Upper lobe of left lung (tissue), 6 donors: ENCODE measurements at regions not wholly inside any gene's neighbourhood (a gene's known extent, or its start where the extent isn't known, plus 50 kb on each side); places are given as distances from the start of the nearest gene placed in this dataset.

ENCODE experiments used
- ATAC-seq, 2 donors: fragments of 200-7000 bp; cut with Tn5 transposase; one replicate each; pipeline ENCODE4 v1.9.1; 2022; ENCODE audit warnings: mild to moderate bottlenecking in 2 of 2, moderate library complexity in 2 of 2; ENCODE audit not compliant: low FRiP score in 2 of 2
- DNase-seq, 2 donors: peaks; one replicate each; pipeline ENCODE4 v3.0.0-alpha.2; 2019 to 2020
- H3K27ac ChIP-seq, 4 donors: fragments of 200-600 bp; sonication (generic); one replicate each; pipeline ENCODE4 v1.5.1; 2016 to 2019
- H3K27me3 ChIP-seq, 4 donors: fragments of 200-600 bp; sonication (generic); one replicate each; pipeline ENCODE4 v1.5.1; 2017 to 2019
- H3K36me3 ChIP-seq, 4 donors: fragments of 200-600 bp; sonication (generic); one replicate each; pipeline ENCODE4 v1.5.1; 2016 to 2019
- H3K4me1 ChIP-seq, 4 donors: fragments of 200-600 bp; sonication (generic); one replicate each; pipeline ENCODE4 v1.5.1; 2018 to 2019
- H3K4me3 ChIP-seq, 4 donors: fragments of 200-600 bp; sonication (generic); one replicate each; pipeline ENCODE4 v1.5.1; 2017 to 2019; ENCODE audit warnings: mild to moderate bottlenecking in 2 of 4, moderate library complexity in 1 of 4
- H3K9me3 ChIP-seq, 4 donors: fragments of 200-600 bp; sonication (generic); one replicate each; pipeline ENCODE4 v1.5.1; 2018 to 2019
- EP300 ChIP-seq, 4 donors: sonication (generic); formaldehyde crosslinking; IDR thresholded peaks; one replicate each; pipeline ENCODE4 v1.5.1; 2017; ENCODE audit warnings: antibody characterized with exemption in 4 of 4, control low read depth in 2 of 4
- POLR2A ChIP-seq, 4 donors: fragments of 450-650 bp; IDR thresholded peaks; one replicate each; pipeline ENCODE4 v1.5.1; 2016 to 2017; ENCODE audit warnings: antibody characterized with exemption in 4 of 4, mild to moderate bottlenecking in 2 of 4
- POLR2AphosphoS5 ChIP-seq, 2 donors: sonication (generic); formaldehyde crosslinking; IDR thresholded peaks; one replicate each; pipeline ENCODE4 v1.5.1; 2017; ENCODE audit warnings: antibody characterized with exemption in 2 of 2
- WGBS, 2 donors: methylation state at CpG; one replicate each; pipeline ENCODE4 v1.1.5; 2017 to 2018; 5-methylcytosine and 5-hydroxymethylcytosine counted together
- TF ChIP-seq, protein P1 (sequence below), 6 experiments: fragments of 450-650 bp in 4 of 6; fragments of 200-600 bp in 2 of 6; sonication (generic) in 2 of 6; IDR thresholded peaks; one replicate each; pipeline ENCODE4 v1.5.1; 2016 to 2019; ENCODE audit warnings: antibody characterized with exemption in 6 of 6
- donor health status: DM: no; HTN: no; CAD: no; lungs with moderate emphysema.
- donor health status: DM: no; HTN: yes; CAD: no; lungs with severe emphysema.

DNA sequence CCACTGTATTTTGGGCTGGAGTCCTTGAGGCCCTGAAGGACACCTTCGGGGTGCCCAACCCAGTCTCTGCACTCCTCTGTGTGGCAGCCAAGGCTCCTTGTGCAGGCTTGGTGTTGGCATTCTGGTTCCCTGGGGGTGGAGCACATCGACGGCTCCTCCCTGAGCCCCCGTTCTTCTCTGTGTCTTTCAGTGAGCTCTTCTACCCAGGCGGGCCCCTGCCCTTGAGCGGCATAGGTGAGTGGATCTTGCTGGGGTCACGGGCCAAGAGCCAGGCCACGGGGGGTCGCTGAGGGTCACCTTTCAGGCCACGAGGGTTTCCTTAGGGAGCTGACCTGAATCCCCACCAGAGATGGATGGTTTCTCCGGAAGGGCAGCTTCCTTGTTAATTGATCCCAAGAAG is 234.8 kb downstream of the SNRPN start:
- peaks cover 0 to 74% (median 7%) of the 10 kb centered on the region in 4 donors for H3K9me3 ChIP-seq
- H3K27ac ChIP-seq: no peak overlapping the region
- H3K4me3 ChIP-seq: no peak overlapping the region
- no peaks in the 10 kb centered on the region for H3K4me1 ChIP-seq
- ATAC-seq: no peak
- peak in 1 of 2 donors; percentile 49 for DNase-seq
- H3K36me3 ChIP-seq: no peaks in the 10 kb centered on the region
- no peaks in the 10 kb centered on the region for H3K27me3 ChIP-seq
- 61 to 64% methylated on average over 7 to 10 of the region's 11 CpGs for WGBS, 2 donors
- TF ChIP-seq POLR2A (IDR thresholded peaks at IDR 0.05) (no peak), POLR2AphosphoS5 (IDR thresholded peaks at IDR 0.05) (no peak), EP300 (IDR thresholded peaks at IDR 0.05) (no peak)
- TF ChIP-seq, protein P1, sequence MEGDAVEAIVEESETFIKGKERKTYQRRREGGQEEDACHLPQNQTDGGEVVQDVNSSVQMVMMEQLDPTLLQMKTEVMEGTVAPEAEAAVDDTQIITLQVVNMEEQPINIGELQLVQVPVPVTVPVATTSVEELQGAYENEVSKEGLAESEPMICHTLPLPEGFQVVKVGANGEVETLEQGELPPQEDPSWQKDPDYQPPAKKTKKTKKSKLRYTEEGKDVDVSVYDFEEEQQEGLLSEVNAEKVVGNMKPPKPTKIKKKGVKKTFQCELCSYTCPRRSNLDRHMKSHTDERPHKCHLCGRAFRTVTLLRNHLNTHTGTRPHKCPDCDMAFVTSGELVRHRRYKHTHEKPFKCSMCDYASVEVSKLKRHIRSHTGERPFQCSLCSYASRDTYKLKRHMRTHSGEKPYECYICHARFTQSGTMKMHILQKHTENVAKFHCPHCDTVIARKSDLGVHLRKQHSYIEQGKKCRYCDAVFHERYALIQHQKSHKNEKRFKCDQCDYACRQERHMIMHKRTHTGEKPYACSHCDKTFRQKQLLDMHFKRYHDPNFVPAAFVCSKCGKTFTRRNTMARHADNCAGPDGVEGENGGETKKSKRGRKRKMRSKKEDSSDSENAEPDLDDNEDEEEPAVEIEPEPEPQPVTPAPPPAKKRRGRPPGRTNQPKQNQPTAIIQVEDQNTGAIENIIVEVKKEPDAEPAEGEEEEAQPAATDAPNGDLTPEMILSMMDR (IDR thresholded peaks at IDR 0.05): no peak

DNA sequence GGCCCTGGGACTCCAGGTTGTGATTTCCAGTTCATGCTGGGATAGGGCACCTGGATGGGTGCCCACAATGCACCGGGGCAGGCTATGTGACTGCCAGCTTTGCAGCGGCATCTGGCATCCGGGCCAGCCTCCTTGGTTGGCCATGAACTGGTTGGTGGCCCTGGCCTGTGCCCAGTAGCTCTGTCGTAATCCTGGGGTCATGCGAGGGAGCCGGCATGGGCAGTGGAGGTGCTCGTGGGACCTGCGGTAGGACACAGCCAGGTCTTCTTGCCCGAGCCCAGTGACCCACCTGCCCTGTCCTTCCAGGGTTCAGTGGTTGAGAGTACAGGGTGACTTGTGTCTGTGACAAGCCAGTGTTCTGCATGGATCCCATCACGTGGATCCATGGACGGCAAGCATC is 237.9 kb downstream of the SNRPN start:
- no peak overlapping the region for H3K4me3 ChIP-seq
- no peaks in the 10 kb centered on the region for H3K36me3 ChIP-seq
- DNase-seq: no peak
- ATAC-seq: no peak
- H3K27ac ChIP-seq: no peak overlapping the region
- no peaks in the 10 kb centered on the region for H3K4me1 ChIP-seq
- H3K27me3 ChIP-seq: no peaks in the 10 kb centered on the region
- TF ChIP-seq POLR2AphosphoS5 (IDR thresholded peaks at IDR 0.05) (no peak), EP300 (IDR thresholded peaks at IDR 0.05) (no peak)
- peaks cover 0 to 78% (median 14%) of the 10 kb centered on the region in 4 donors for H3K9me3 ChIP-seq
- 87 to 88% methylated on average over 5 to 9 of the region's 11 CpGs for WGBS, 2 donors

DNA sequence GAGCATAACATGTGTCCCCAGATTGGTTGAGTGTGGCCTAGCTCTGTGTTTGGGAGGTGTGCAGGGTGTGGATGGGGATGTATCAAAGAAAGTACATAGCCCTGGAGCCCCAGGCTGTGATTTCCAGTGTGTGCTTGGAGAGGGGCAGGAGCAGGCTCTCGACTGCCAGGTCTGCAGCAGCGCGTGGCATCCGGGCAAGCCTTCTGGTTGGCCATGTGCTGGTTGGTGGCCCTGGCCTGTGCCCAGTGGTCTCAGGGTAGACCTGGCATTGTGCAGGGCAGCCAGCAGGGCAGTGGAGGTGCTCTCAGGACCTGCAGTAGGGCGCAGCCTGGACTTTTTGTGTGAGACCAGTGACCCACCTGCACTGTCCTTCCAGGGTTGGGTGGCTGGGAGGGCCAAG is 231.5 kb downstream of the UBE3A start:
- TF ChIP-seq POLR2AphosphoS5 (IDR thresholded peaks at IDR 0.05) (no peak), EP300 (IDR thresholded peaks at IDR 0.05) (no peak), POLR2A (IDR thresholded peaks at IDR 0.05) (no peak)
- TF ChIP-seq, protein P1 (IDR thresholded peaks at IDR 0.05): no peak
- no peak overlapping the region for H3K27ac ChIP-seq
- no peaks in the 10 kb centered on the region for H3K27me3 ChIP-seq
- H3K4me3 ChIP-seq: no peak overlapping the region
- no peak for DNase-seq
- H3K36me3 ChIP-seq: no peaks in the 10 kb centered on the region
- H3K4me1 ChIP-seq: no peaks in the 10 kb centered on the region
- H3K9me3 ChIP-seq: peaks cover 0 to 79% (median 6%) of the 10 kb centered on the region in 4 donors
- no peak for ATAC-seq
- WGBS, 2 donors: 91% methylated on average over 5 of the region's 5 CpGs; no CpG with 5 or more reads in 1 of the 2 donors

DNA sequence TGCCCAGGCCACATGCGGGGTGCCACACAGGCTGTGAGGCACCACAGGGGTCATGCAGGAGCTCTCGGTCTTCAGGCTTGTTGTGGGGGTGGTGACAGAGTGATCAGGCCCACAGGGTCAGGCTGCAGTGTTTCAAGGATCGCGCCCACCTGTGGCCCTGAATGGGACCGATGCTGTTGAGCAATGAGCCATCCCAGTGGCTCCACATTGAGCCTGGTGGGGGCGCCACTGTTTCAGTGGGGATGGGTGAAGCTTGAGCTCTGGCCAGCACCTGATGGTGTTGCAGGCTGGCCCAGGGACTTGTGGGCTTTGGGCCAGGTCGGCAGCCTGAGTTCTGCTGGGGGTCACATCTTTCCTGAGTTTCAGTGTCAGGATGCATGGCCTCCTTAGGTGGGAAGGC is 230.1 kb downstream of the UBE3A start:
- no peak overlapping the region for H3K4me3 ChIP-seq
- ATAC-seq: no peak
- peaks cover 0 to 78% (median 6%) of the 10 kb centered on the region in 4 donors for H3K9me3 ChIP-seq
- H3K27ac ChIP-seq: no peak overlapping the region
- no peaks in the 10 kb centered on the region for H3K27me3 ChIP-seq
- no peaks in the 10 kb centered on the region for H3K36me3 ChIP-seq
- WGBS, 2 donors: 90 to 94% methylated on average over 5 to 6 of the region's 7 CpGs
- TF ChIP-seq EP300 (IDR thresholded peaks at IDR 0.05): no peak
- TF ChIP-seq, protein P1 (IDR thresholded peaks at IDR 0.05): no peak
- TF ChIP-seq POLR2AphosphoS5 (IDR thresholded peaks at IDR 0.05): no peak
- no peak for TF ChIP-seq POLR2A (IDR thresholded peaks at IDR 0.05)
- no peak for DNase-seq
- no peaks in the 10 kb centered on the region for H3K4me1 ChIP-seq

DNA sequence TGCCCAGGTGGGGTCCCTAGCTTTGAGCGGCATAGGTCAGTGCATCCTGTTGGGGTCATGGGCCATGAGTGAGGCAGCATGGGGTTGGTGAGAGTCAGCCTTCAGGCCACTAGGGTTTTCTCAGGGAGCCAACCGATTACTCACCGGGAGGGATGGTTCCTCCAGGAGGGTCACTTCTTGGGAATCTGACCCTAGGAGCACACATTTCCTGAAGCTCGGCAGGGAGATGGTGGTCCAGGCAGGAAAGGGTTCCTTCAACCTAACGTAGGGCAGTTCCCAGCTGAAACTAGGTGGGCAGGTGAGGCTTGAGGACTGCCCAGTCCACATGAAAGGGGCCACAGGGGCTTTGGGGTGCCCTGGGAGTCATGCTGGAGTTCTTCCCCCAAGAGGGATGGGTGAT is 218.0 kb downstream of the UBE3A start:
- 79% methylated on average over 5 of the region's 5 CpGs; no CpG with 5 or more reads in 1 of the 2 donors for WGBS, 2 donors
- Histone ChIP-seq H3K27ac (no peak overlapping the region), H3K27me3 (no peaks in the 10 kb centered on the region), H3K36me3 (no peaks in the 10 kb centered on the region), H3K4me1 (no peaks in the 10 kb centered on the region), H3K4me3 (no peak overlapping the region), H3K9me3 (peaks cover 0 to 85% (median 9%) of the 10 kb centered on the region in 4 donors)
- DNase-seq (no peak), ATAC-seq (no peak)
- no peak for TF ChIP-seq POLR2AphosphoS5 (IDR thresholded peaks at IDR 0.05)
- TF ChIP-seq, protein P1 (IDR thresholded peaks at IDR 0.05): no peak
- no peak for TF ChIP-seq EP300 (IDR thresholded peaks at IDR 0.05)
- no peak for TF ChIP-seq POLR2A (IDR thresholded peaks at IDR 0.05)
